Suprapubic skin (tissue), 4 donors: ENCODE measurements at regions not wholly inside any gene's neighbourhood (a gene's known extent, or its start where the extent isn't known, plus 50 kb on each side); places are given as distances from the start of the nearest gene placed in this dataset.

Experiments
- EP300 ChIP-seq: sonication (generic); formaldehyde crosslinking; IDR thresholded peaks from one replicate; pipeline ENCODE4 v1.6.1; 2017; ENCODE audit warnings: antibody characterized with exemption
- POLR2AphosphoS5 ChIP-seq, 3 donors: sonication (generic); formaldehyde crosslinking; IDR thresholded peaks; one replicate each; pipeline ENCODE4 v1.6.1; 2017; ENCODE audit warnings: antibody characterized with exemption in 3 of 3

GRCh38 chr3:110754212-110754916 is 317.3 kb upstream of the NECTIN3 start:
- TF ChIP-seq EP300 (no peak), POLR2AphosphoS5 (IDR thresholded peaks at IDR 0.05) (no peak)
